ENCODE measurements at regions not wholly inside any gene's neighbourhood (a gene's known extent, or its start where the extent isn't known, plus 50 kb on each side); places are given as distances from the start of the nearest gene placed in this dataset.

GRCh38 chr10:29962166-29962850 is 97.1 kb downstream of the JCAD start:
- no peak overlapping the region for H3K4me3 ChIP-seq (ENCODE audit: low read length)
- no peaks in the 10 kb centered on the region for H3K4me1 ChIP-seq (ENCODE audit: insufficient read depth, low read length)
- H3K27me3 ChIP-seq (ENCODE audit: insufficient read depth, low read length, poor library complexity, severe bottlenecking): no peaks in the 10 kb centered on the region
- no peaks in the 10 kb centered on the region for H3K4me1 Mint-ChIP-seq
- POLR2A ChIA-PET: no interaction called here
- no peaks in the 10 kb centered on the region for H3K36me3 Mint-ChIP-seq
- no peak overlapping the region for H3K27ac Mint-ChIP-seq
- H3K27ac ChIP-seq (ENCODE audit: low read depth, low read length): no peak overlapping the region
- H3K9me3 Mint-ChIP-seq: no peaks in the 10 kb centered on the region
- H3K4me3 Mint-ChIP-seq: no peak overlapping the region
- no peak for DNase-seq
- H3K9me3 ChIP-seq (ENCODE audit: low read length): no peaks in the 10 kb centered on the region
- CTCF ChIA-PET: no interaction called here
- peaks cover 1 to 33% of the 10 kb centered on the region in 2 donors for H3K27me3 Mint-ChIP-seq
- no peaks in the 10 kb centered on the region for H3K36me3 ChIP-seq (ENCODE audit: insufficient read depth, low read length)

- no peaks in the 10 kb centered on the region for H3K27me3 ChIP-seq (ENCODE audit: insufficient read depth, low read length, poor library complexity, severe bottlenecking)
- CTCF ChIA-PET: no interaction called here
- no peaks in the 10 kb centered on the region for H3K36me3 ChIP-seq (ENCODE audit: insufficient read depth, low read length)
- H3K27ac ChIP-seq (ENCODE audit: low read depth, low read length): no peak overlapping the region
- no peak overlapping the region for H3K4me3 Mint-ChIP-seq
- H3K27me3 Mint-ChIP-seq: peaks cover 1 to 33% of the 10 kb centered on the region in 2 donors
- no peak for DNase-seq
- no peaks in the 10 kb centered on the region for H3K36me3 Mint-ChIP-seq
- no peaks in the 10 kb centered on the region for H3K4me1 ChIP-seq (ENCODE audit: insufficient read depth, low read length)
- no peak overlapping the region for H3K27ac Mint-ChIP-seq
- H3K9me3 ChIP-seq (ENCODE audit: low read length): no peaks in the 10 kb centered on the region
- H3K4me3 ChIP-seq (ENCODE audit: low read length): no peak overlapping the region
- H3K4me1 Mint-ChIP-seq: no peaks in the 10 kb centered on the region
- POLR2A ChIA-PET: no interaction called here
- H3K9me3 Mint-ChIP-seq: peaks cover 0 to 3% (median 0%) of the 10 kb centered on the region in 5 donors
Observed at GRCh38 chr10:29961351-29961750, 98.0 kb downstream of the JCAD start.

GRCh38 chr10:29960261-29960660 is 99.1 kb downstream of the JCAD start:
- H3K27me3 Mint-ChIP-seq: peaks cover 3 to 33% of the 10 kb centered on the region in 2 donors
- Histone ChIP-seq H3K27me3 (ENCODE audit: insufficient read depth, low read length, poor library complexity, severe bottlenecking) (no peaks in the 10 kb centered on the region), H3K4me1 (ENCODE audit: insufficient read depth, low read length) (no peaks in the 10 kb centered on the region), H3K36me3 (ENCODE audit: insufficient read depth, low read length) (no peaks in the 10 kb centered on the region), H3K9me3 (ENCODE audit: low read length) (no peaks in the 10 kb centered on the region), H3K27ac (ENCODE audit: low read depth, low read length) (no peak overlapping the region), H3K4me3 (ENCODE audit: low read length) (no peak overlapping the region)
- peaks cover 0 to 3% (median 0%) of the 10 kb centered on the region in 5 donors for H3K9me3 Mint-ChIP-seq
- CTCF ChIA-PET: no interaction called here
- no peak for DNase-seq
- no peaks in the 10 kb centered on the region for H3K4me1 Mint-ChIP-seq
- no peaks in the 10 kb centered on the region for H3K36me3 Mint-ChIP-seq
- POLR2A ChIA-PET: no interaction called here
- H3K4me3 Mint-ChIP-seq: no peak overlapping the region
- H3K27ac Mint-ChIP-seq: no peak overlapping the region

GRCh38 chr10:29959586-29959985 is 99.8 kb downstream of the JCAD start:
- DNase-seq: no peak
- Histone ChIP-seq H3K27me3 (ENCODE audit: insufficient read depth, low read length, poor library complexity, severe bottlenecking) (no peaks in the 10 kb centered on the region), H3K9me3 (ENCODE audit: low read length) (no peaks in the 10 kb centered on the region), H3K27ac (ENCODE audit: low read depth, low read length) (no peak overlapping the region), H3K36me3 (ENCODE audit: insufficient read depth, low read length) (no peaks in the 10 kb centered on the region), H3K4me1 (ENCODE audit: insufficient read depth, low read length) (no peaks in the 10 kb centered on the region), H3K4me3 (ENCODE audit: low read length) (no peak overlapping the region)
- H3K36me3 Mint-ChIP-seq: no peaks in the 10 kb centered on the region
- H3K4me3 Mint-ChIP-seq: no peak overlapping the region
- no peak overlapping the region for H3K27ac Mint-ChIP-seq
- H3K27me3 Mint-ChIP-seq: peaks cover 3 to 31% of the 10 kb centered on the region in 2 donors
- H3K4me1 Mint-ChIP-seq: no peaks in the 10 kb centered on the region
- ChIA-PET POLR2A (no interaction called here), CTCF (no interaction called here)
- H3K9me3 Mint-ChIP-seq: peaks cover 0 to 3% (median 0%) of the 10 kb centered on the region in 5 donors

- no peak for DNase-seq
- Mint-ChIP-seq H3K27me3 (peaks cover 2 to 22% of the 10 kb centered on the region in 2 donors), H3K36me3 (no peaks in the 10 kb centered on the region), H3K4me1 (no peaks in the 10 kb centered on the region), H3K9me3 (peaks cover 0 to 3% (median 0%) of the 10 kb centered on the region in 5 donors), H3K27ac (no peak overlapping the region), H3K4me3 (no peak overlapping the region)
- H3K4me3 ChIP-seq (ENCODE audit: low read length): no peak overlapping the region
- H3K4me1 ChIP-seq (ENCODE audit: insufficient read depth, low read length): no peaks in the 10 kb centered on the region
- H3K36me3 ChIP-seq (ENCODE audit: insufficient read depth, low read length): no peaks in the 10 kb centered on the region
- ChIA-PET POLR2A (no interaction called here), CTCF (no interaction called here)
- H3K27ac ChIP-seq (ENCODE audit: low read depth, low read length): no peak overlapping the region
- H3K27me3 ChIP-seq (ENCODE audit: insufficient read depth, low read length, poor library complexity, severe bottlenecking): no peaks in the 10 kb centered on the region
- H3K9me3 ChIP-seq (ENCODE audit: low read length): no peaks in the 10 kb centered on the region
Observed at GRCh38 chr10:29958440-29958839, 100.9 kb downstream of the JCAD start.

GRCh38 chr10:29957907-29958331 is 101.5 kb downstream of the JCAD start:
- ChIA-PET POLR2A (no interaction called here), CTCF (no interaction called here)
- H3K27ac Mint-ChIP-seq: no peak overlapping the region

GRCh38 chr10:29957236-29957635 is 102.2 kb downstream of the JCAD start:
- Histone ChIP-seq H3K9me3 (ENCODE audit: low read length) (no peaks in the 10 kb centered on the region), H3K27me3 (ENCODE audit: insufficient read depth, low read length, poor library complexity, severe bottlenecking) (no peaks in the 10 kb centered on the region), H3K4me1 (ENCODE audit: insufficient read depth, low read length) (no peaks in the 10 kb centered on the region), H3K36me3 (ENCODE audit: insufficient read depth, low read length) (no peaks in the 10 kb centered on the region), H3K27ac (ENCODE audit: low read depth, low read length) (no peak overlapping the region), H3K4me3 (ENCODE audit: low read length) (no peak overlapping the region)
- peaks cover 0 to 3% (median 0%) of the 10 kb centered on the region in 5 donors for H3K9me3 Mint-ChIP-seq
- POLR2A ChIA-PET: no interaction called here
- no peaks in the 10 kb centered on the region for H3K4me1 Mint-ChIP-seq
- peaks cover 2 to 22% of the 10 kb centered on the region in 2 donors for H3K27me3 Mint-ChIP-seq
- no peak overlapping the region for H3K27ac Mint-ChIP-seq
- no peaks in the 10 kb centered on the region for H3K36me3 Mint-ChIP-seq
- CTCF ChIA-PET: no interaction called here
- no peak overlapping the region for H3K4me3 Mint-ChIP-seq
- DNase-seq: no peak

More at GRCh38 chr10:29957907-29958331, 101.5 kb downstream of the JCAD start:
- Mint-ChIP-seq H3K4me1 (no peaks in the 10 kb centered on the region), H3K27me3 (peaks cover 2 to 22% of the 10 kb centered on the region in 2 donors), H3K4me3 (no peak overlapping the region), H3K9me3 (peaks cover 0 to 3% (median 0%) of the 10 kb centered on the region in 5 donors), H3K36me3 (no peaks in the 10 kb centered on the region)
- H3K27me3 ChIP-seq (ENCODE audit: insufficient read depth, low read length, poor library complexity, severe bottlenecking): no peaks in the 10 kb centered on the region
- no peak overlapping the region for H3K4me3 ChIP-seq (ENCODE audit: low read length)
- DNase-seq: no peak
- no peak overlapping the region for H3K27ac ChIP-seq (ENCODE audit: low read depth, low read length)
- no peaks in the 10 kb centered on the region for H3K36me3 ChIP-seq (ENCODE audit: insufficient read depth, low read length)
- no peaks in the 10 kb centered on the region for H3K4me1 ChIP-seq (ENCODE audit: insufficient read depth, low read length)
- no peaks in the 10 kb centered on the region for H3K9me3 ChIP-seq (ENCODE audit: low read length)

- H3K9me3 Mint-ChIP-seq: peaks cover 0 to 3% (median 0%) of the 10 kb centered on the region in 5 donors
- Histone ChIP-seq H3K4me3 (ENCODE audit: low read length) (no peak overlapping the region), H3K27me3 (ENCODE audit: insufficient read depth, low read length, poor library complexity, severe bottlenecking) (no peaks in the 10 kb centered on the region), H3K4me1 (ENCODE audit: insufficient read depth, low read length) (no peaks in the 10 kb centered on the region), H3K36me3 (ENCODE audit: insufficient read depth, low read length) (no peaks in the 10 kb centered on the region), H3K9me3 (ENCODE audit: low read length) (no peaks in the 10 kb centered on the region), H3K27ac (ENCODE audit: low read depth, low read length) (no peak overlapping the region)
- no peak for DNase-seq
- no peak overlapping the region for H3K27ac Mint-ChIP-seq
- no peak overlapping the region for H3K4me3 Mint-ChIP-seq
- POLR2A ChIA-PET: no interaction called here
- no peaks in the 10 kb centered on the region for H3K4me1 Mint-ChIP-seq
- H3K27me3 Mint-ChIP-seq: peaks cover 6 to 16% of the 10 kb centered on the region in 2 donors
- H3K36me3 Mint-ChIP-seq: no peaks in the 10 kb centered on the region
- CTCF ChIA-PET: no interaction called here
Observed at GRCh38 chr10:29956335-29956924, 103.0 kb downstream of the JCAD start.

Data from CD8-positive, alpha-beta memory T cell (primary cell).